ENCODE measurements at regions not wholly inside any gene's neighbourhood (a gene's known extent, or its start where the extent isn't known, plus 50 kb on each side); places are given as distances from the start of the nearest gene placed in this dataset.

GRCh38 chr10:83205861-83206260 is 933.4 kb upstream of the GHITM start:
- Histone ChIP-seq H3K36me3 (ENCODE audit: control insufficient read depth in 2 of 3, insufficient read depth in 3 of 3, low read length in 3 of 3) (no peaks in the 10 kb centered on the region), H3K9me3 (ENCODE audit: control insufficient read depth in 2 of 3, low read length in 3 of 3) (no peaks in the 10 kb centered on the region), H3K27me3 (ENCODE audit: control insufficient read depth in 2 of 2, insufficient read depth in 2 of 2, low read length in 2 of 2) (no peaks in the 10 kb centered on the region), H3K4me1 (ENCODE audit: control insufficient read depth in 2 of 2, insufficient read depth in 2 of 2, low read length in 2 of 2) (no peaks in the 10 kb centered on the region), H3K27ac (ENCODE audit: low read depth, low read length) (no peak overlapping the region), H3K4me3 (ENCODE audit: low read length) (no peak overlapping the region)
- peaks cover 0 to 15% (median 1%) of the 10 kb centered on the region in 11 donors for H3K9me3 Mint-ChIP-seq
- no peak overlapping the region for H3K4me3 Mint-ChIP-seq
- H3K4me1 Mint-ChIP-seq: no peaks in the 10 kb centered on the region
- no peak for ATAC-seq
- intact Hi-C loops (cut with micrococcal nuclease): no loop called here
- H3K36me3 Mint-ChIP-seq: no peaks in the 10 kb centered on the region
- CTCF ChIA-PET: no interaction called here
- no peak overlapping the region for H3K27ac Mint-ChIP-seq
- POLR2A ChIA-PET: no interaction called here
- H3K27me3 Mint-ChIP-seq: peaks cover 0 to 6% (median 0%) of the 10 kb centered on the region in 5 donors
- DNase-seq: no peak

- Histone ChIP-seq H3K4me1 (ENCODE audit: control insufficient read depth in 2 of 2, insufficient read depth in 2 of 2, low read length in 2 of 2) (no peaks in the 10 kb centered on the region), H3K9me3 (ENCODE audit: control insufficient read depth in 2 of 3, low read length in 3 of 3) (no peaks in the 10 kb centered on the region), H3K27me3 (ENCODE audit: control insufficient read depth in 2 of 2, insufficient read depth in 2 of 2, low read length in 2 of 2) (no peaks in the 10 kb centered on the region), H3K4me3 (ENCODE audit: low read length) (no peak overlapping the region), H3K27ac (ENCODE audit: low read depth, low read length) (no peak overlapping the region), H3K36me3 (ENCODE audit: control insufficient read depth in 2 of 3, insufficient read depth in 3 of 3, low read length in 3 of 3) (no peaks in the 10 kb centered on the region)
- ATAC-seq (no peak), DNase-seq (no peak)
- intact Hi-C loops (cut with micrococcal nuclease): no loop called here
- Mint-ChIP-seq H3K9me3 (peaks cover 0 to 6% (median 2%) of the 10 kb centered on the region in 11 donors), H3K27me3 (no peaks in the 10 kb centered on the region), H3K4me1 (no peaks in the 10 kb centered on the region), H3K4me3 (no peak overlapping the region), H3K27ac (no peak overlapping the region), H3K36me3 (no peaks in the 10 kb centered on the region)
- CTCF ChIA-PET: interaction anchor here (0.6 kb wide), 1 partner anchor 196 kb away, joined by 3 read pairs; no protein-coding TSS in a partner anchor
- POLR2A ChIA-PET: no interaction called here
Observed at GRCh38 chr10:83212632-83213334, 926.5 kb upstream of the GHITM start.

GRCh38 chr10:83214136-83214535 is 925.2 kb upstream of the GHITM start:
- Histone ChIP-seq H3K4me1 (ENCODE audit: control insufficient read depth in 2 of 2, insufficient read depth in 2 of 2, low read length in 2 of 2) (no peaks in the 10 kb centered on the region), H3K27ac (ENCODE audit: low read depth, low read length) (no peak overlapping the region), H3K9me3 (ENCODE audit: control insufficient read depth in 2 of 3, low read length in 3 of 3) (no peaks in the 10 kb centered on the region), H3K36me3 (ENCODE audit: control insufficient read depth in 2 of 3, insufficient read depth in 3 of 3, low read length in 3 of 3) (no peaks in the 10 kb centered on the region), H3K27me3 (ENCODE audit: control insufficient read depth in 2 of 2, insufficient read depth in 2 of 2, low read length in 2 of 2) (no peaks in the 10 kb centered on the region), H3K4me3 (ENCODE audit: low read length) (no peak overlapping the region)
- DNase-seq (no peak), ATAC-seq (no peak)
- Mint-ChIP-seq H3K4me1 (no peaks in the 10 kb centered on the region), H3K27me3 (no peaks in the 10 kb centered on the region), H3K36me3 (no peaks in the 10 kb centered on the region), H3K9me3 (peaks cover 0 to 6% (median 2%) of the 10 kb centered on the region in 11 donors), H3K27ac (no peak overlapping the region), H3K4me3 (no peak overlapping the region)
- CTCF ChIA-PET: no interaction called here
- POLR2A ChIA-PET: no interaction called here
- intact Hi-C loops (cut with micrococcal nuclease): no loop called here

GRCh38 chr10:83218205-83218604 is 921.1 kb upstream of the GHITM start:
- Mint-ChIP-seq H3K27me3 (no peaks in the 10 kb centered on the region), H3K9me3 (peaks cover 0 to 14% (median 5%) of the 10 kb centered on the region in 11 donors), H3K4me1 (no peaks in the 10 kb centered on the region), H3K27ac (no peak overlapping the region), H3K4me3 (no peak overlapping the region), H3K36me3 (peaks cover 0 to 5% (median 0%) of the 10 kb centered on the region in 5 donors)
- ATAC-seq: no peak
- no peak for DNase-seq
- POLR2A ChIA-PET: no interaction called here
- no peaks in the 10 kb centered on the region for H3K36me3 ChIP-seq (ENCODE audit: control insufficient read depth in 2 of 3, insufficient read depth in 3 of 3, low read length in 3 of 3)
- H3K27me3 ChIP-seq (ENCODE audit: control insufficient read depth in 2 of 2, insufficient read depth in 2 of 2, low read length in 2 of 2): no peaks in the 10 kb centered on the region
- H3K4me1 ChIP-seq (ENCODE audit: control insufficient read depth in 2 of 2, insufficient read depth in 2 of 2, low read length in 2 of 2): no peaks in the 10 kb centered on the region
- no peak overlapping the region for H3K27ac ChIP-seq (ENCODE audit: low read depth, low read length)
- H3K4me3 ChIP-seq (ENCODE audit: low read length): no peak overlapping the region
- intact Hi-C loops (cut with micrococcal nuclease): no loop called here
- no peaks in the 10 kb centered on the region for H3K9me3 ChIP-seq (ENCODE audit: control insufficient read depth in 2 of 3, low read length in 3 of 3)
- CTCF ChIA-PET: no interaction called here

- no peak for ATAC-seq
- POLR2A ChIA-PET: no interaction called here
Observed at GRCh38 chr10:83222300-83222699, 917.0 kb upstream of the GHITM start.

GRCh38 chr10:83222832-83223742 is 916.2 kb upstream of the GHITM start:
- Mint-ChIP-seq H3K27me3 (no peaks in the 10 kb centered on the region), H3K4me3 (no peak overlapping the region), H3K4me1 (no peaks in the 10 kb centered on the region), H3K9me3 (peaks cover 0 to 14% (median 5%) of the 10 kb centered on the region in 11 donors), H3K36me3 (peaks cover 0 to 5% (median 0%) of the 10 kb centered on the region in 5 donors), H3K27ac (no peak overlapping the region)
- Histone ChIP-seq H3K27ac (ENCODE audit: low read depth, low read length) (no peak overlapping the region), H3K9me3 (ENCODE audit: control insufficient read depth in 2 of 3, low read length in 3 of 3) (no peaks in the 10 kb centered on the region), H3K27me3 (ENCODE audit: control insufficient read depth in 2 of 2, insufficient read depth in 2 of 2, low read length in 2 of 2) (no peaks in the 10 kb centered on the region), H3K4me1 (ENCODE audit: control insufficient read depth in 2 of 2, insufficient read depth in 2 of 2, low read length in 2 of 2) (no peaks in the 10 kb centered on the region), H3K4me3 (ENCODE audit: low read length) (no peak overlapping the region), H3K36me3 (ENCODE audit: control insufficient read depth in 2 of 3, insufficient read depth in 3 of 3, low read length in 3 of 3) (no peaks in the 10 kb centered on the region)
- CTCF ChIA-PET: no interaction called here
- intact Hi-C loops (cut with micrococcal nuclease): no loop called here
- POLR2A ChIA-PET: no interaction called here
- ATAC-seq (no peak), DNase-seq (no peak)

More at GRCh38 chr10:83222300-83222699, 917.0 kb upstream of the GHITM start:
- Mint-ChIP-seq H3K27ac (no peak overlapping the region), H3K9me3 (peaks cover 0 to 14% (median 5%) of the 10 kb centered on the region in 11 donors), H3K4me1 (no peaks in the 10 kb centered on the region), H3K27me3 (no peaks in the 10 kb centered on the region), H3K36me3 (peaks cover 0 to 5% (median 0%) of the 10 kb centered on the region in 5 donors), H3K4me3 (no peak overlapping the region)
- H3K36me3 ChIP-seq (ENCODE audit: control insufficient read depth in 2 of 3, insufficient read depth in 3 of 3, low read length in 3 of 3): no peaks in the 10 kb centered on the region
- CTCF ChIA-PET: no interaction called here
- H3K27me3 ChIP-seq (ENCODE audit: control insufficient read depth in 2 of 2, insufficient read depth in 2 of 2, low read length in 2 of 2): no peaks in the 10 kb centered on the region
- no peak overlapping the region for H3K27ac ChIP-seq (ENCODE audit: low read depth, low read length)
- no peaks in the 10 kb centered on the region for H3K4me1 ChIP-seq (ENCODE audit: control insufficient read depth in 2 of 2, insufficient read depth in 2 of 2, low read length in 2 of 2)
- intact Hi-C loops (cut with micrococcal nuclease): no loop called here
- DNase-seq: no peak
- H3K4me3 ChIP-seq (ENCODE audit: low read length): no peak overlapping the region
- no peaks in the 10 kb centered on the region for H3K9me3 ChIP-seq (ENCODE audit: control insufficient read depth in 2 of 3, low read length in 3 of 3)

Measured in naive thymus-derived CD4-positive, alpha-beta T cell (primary cell).